ENCODE measurements at regions not wholly inside any gene's neighbourhood (a gene's known extent, or its start where the extent isn't known, plus 50 kb on each side); places are given as distances from the start of the nearest gene placed in this dataset.

DNA sequence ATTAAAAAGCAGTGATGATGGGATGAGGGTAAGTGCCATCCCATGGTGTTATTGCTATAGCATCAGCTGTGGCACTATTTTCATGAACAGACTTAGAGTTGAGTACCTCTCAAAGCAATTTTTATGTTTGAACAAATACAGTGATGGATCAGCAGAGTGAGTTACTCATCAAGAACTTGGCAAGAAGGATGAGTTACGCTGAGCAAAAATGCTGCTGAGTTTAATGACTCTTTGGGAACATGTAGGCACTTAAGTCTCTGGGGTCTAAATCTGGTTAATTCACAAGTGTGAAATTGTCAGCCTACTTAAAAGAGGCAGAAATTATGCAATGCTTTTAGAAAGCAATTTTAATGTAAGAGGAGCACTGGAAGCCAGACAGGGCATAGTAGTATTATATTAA lies 78.5 kb upstream of the AHI1 start:
- Histone ChIP-seq H3K9ac (ENCODE audit: insufficient read depth in 1 of 2, low read length in 2 of 2) (no peak overlapping the region), H3K27ac (ENCODE audit: low read depth in 1 of 2, low read length in 1 of 2) (no peak overlapping the region)

DNA sequence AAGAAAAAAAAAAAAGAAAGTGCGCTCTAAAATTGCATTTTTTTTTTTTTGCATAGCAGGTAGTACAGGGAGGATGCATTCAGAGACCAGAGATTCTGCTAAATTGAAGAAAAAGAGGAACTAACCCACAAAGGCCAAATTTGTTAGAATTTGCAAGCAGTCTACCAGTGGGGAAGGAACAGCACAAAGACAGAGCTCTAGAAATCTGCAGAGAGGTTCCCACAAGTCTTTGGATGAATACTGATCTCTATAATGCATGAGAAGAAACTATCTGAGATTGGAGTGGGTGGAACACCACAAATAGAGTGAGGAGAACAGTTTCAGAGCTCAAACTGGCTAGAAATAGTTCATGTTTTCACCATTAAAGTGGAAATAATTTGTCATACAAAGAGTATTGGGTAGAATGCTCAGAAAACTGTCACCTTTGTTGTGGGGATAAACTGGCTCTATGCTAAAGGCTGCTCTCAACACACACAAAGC lies 79.6 kb upstream of the AHI1 start:
- Histone ChIP-seq H3K27me3 (ENCODE audit: control insufficient read depth in 3 of 3, insufficient read depth in 3 of 3, low read length in 2 of 3) (no peaks in the 10 kb centered on the region), H3K36me3 (ENCODE audit: control insufficient read depth in 4 of 4, insufficient read depth in 4 of 4, low read length in 4 of 4) (no peaks in the 10 kb centered on the region), H3K4me1 (ENCODE audit: control insufficient read depth in 5 of 5, insufficient read depth in 5 of 5, low read length in 5 of 5) (no peaks in the 10 kb centered on the region), H3K4me3 (no peak overlapping the region), H3K9me3 (ENCODE audit: control insufficient read depth in 4 of 4, insufficient read depth in 3 of 4, low read length in 3 of 4) (no peaks in the 10 kb centered on the region), H3K9ac (ENCODE audit: insufficient read depth in 1 of 2, low read length in 2 of 2) (no peak overlapping the region), H3K27ac (ENCODE audit: low read depth in 1 of 2, low read length in 1 of 2) (no peak overlapping the region)
- 60 to 87% methylated on average over 1 of the region's 1 CpG for WGBS, 2 donors
- ATAC-seq (ENCODE audit: insufficient read depth, low FRiP score) (no peak), DNase-seq (no peak)
- TF ChIP-seq, protein P1, sequence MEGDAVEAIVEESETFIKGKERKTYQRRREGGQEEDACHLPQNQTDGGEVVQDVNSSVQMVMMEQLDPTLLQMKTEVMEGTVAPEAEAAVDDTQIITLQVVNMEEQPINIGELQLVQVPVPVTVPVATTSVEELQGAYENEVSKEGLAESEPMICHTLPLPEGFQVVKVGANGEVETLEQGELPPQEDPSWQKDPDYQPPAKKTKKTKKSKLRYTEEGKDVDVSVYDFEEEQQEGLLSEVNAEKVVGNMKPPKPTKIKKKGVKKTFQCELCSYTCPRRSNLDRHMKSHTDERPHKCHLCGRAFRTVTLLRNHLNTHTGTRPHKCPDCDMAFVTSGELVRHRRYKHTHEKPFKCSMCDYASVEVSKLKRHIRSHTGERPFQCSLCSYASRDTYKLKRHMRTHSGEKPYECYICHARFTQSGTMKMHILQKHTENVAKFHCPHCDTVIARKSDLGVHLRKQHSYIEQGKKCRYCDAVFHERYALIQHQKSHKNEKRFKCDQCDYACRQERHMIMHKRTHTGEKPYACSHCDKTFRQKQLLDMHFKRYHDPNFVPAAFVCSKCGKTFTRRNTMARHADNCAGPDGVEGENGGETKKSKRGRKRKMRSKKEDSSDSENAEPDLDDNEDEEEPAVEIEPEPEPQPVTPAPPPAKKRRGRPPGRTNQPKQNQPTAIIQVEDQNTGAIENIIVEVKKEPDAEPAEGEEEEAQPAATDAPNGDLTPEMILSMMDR (IDR thresholded peaks at IDR 0.05; ENCODE audit: control extremely low read depth, extremely low read depth), result no peak

More for the DNA sequence above, 78.5 kb upstream of the AHI1 start:
- TF ChIP-seq, protein P1 (IDR thresholded peaks at IDR 0.05; ENCODE audit: control extremely low read depth, extremely low read depth), result no peak
- DNase-seq (no peak), ATAC-seq (ENCODE audit: insufficient read depth, low FRiP score) (peak; percentile 72)
- Histone ChIP-seq H3K36me3 (ENCODE audit: control insufficient read depth in 4 of 4, insufficient read depth in 4 of 4, low read length in 4 of 4) (no peaks in the 10 kb centered on the region), H3K4me3 (no peak overlapping the region), H3K9me3 (ENCODE audit: control insufficient read depth in 4 of 4, insufficient read depth in 3 of 4, low read length in 3 of 4) (no peaks in the 10 kb centered on the region), H3K4me1 (ENCODE audit: control insufficient read depth in 5 of 5, insufficient read depth in 5 of 5, low read length in 5 of 5) (no peaks in the 10 kb centered on the region), H3K27me3 (ENCODE audit: control insufficient read depth in 3 of 3, insufficient read depth in 3 of 3, low read length in 2 of 3) (no peaks in the 10 kb centered on the region)
- 68 to 93% methylated on average over 1 of the region's 1 CpG for WGBS, 2 donors

DNA sequence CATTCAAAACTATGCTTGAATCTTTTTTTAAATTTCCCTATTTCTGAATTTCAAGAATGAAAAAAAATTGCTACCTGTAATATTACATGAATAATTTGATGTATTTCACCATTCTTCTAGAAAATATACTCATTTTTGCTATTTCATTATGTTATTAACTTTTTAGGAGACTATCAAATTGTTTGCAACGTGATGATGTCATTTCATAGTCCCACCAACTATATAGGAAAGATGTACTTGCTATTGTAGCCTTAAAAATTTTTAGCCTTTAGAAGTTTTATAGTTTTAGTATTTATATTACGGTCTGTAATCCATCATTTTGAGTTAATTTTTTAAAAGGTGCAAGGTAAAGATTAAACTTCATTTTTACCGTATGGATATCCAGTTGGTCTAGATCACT lies 81.4 kb upstream of the AHI1 start:
- 93% methylated on average over 3 of the region's 3 CpGs for WGBS, 2 donors
- no peak overlapping the region for H3K9ac ChIP-seq (ENCODE audit: insufficient read depth in 1 of 2, low read length in 2 of 2)
- H3K27ac ChIP-seq (ENCODE audit: low read depth in 1 of 2, low read length in 1 of 2), result no peak overlapping the region
- ATAC-seq (ENCODE audit: insufficient read depth, low FRiP score) (no peak), DNase-seq (no peak)
- no peak overlapping the region for H3K4me3 ChIP-seq
- H3K36me3 ChIP-seq (ENCODE audit: control insufficient read depth in 4 of 4, insufficient read depth in 4 of 4, low read length in 4 of 4), result no peaks in the 10 kb centered on the region
- no peaks in the 10 kb centered on the region for H3K9me3 ChIP-seq (ENCODE audit: control insufficient read depth in 4 of 4, insufficient read depth in 3 of 4, low read length in 3 of 4)
- no peaks in the 10 kb centered on the region for H3K27me3 ChIP-seq (ENCODE audit: control insufficient read depth in 3 of 3, insufficient read depth in 3 of 3, low read length in 2 of 3)
- H3K4me1 ChIP-seq (ENCODE audit: control insufficient read depth in 5 of 5, insufficient read depth in 5 of 5, low read length in 5 of 5), result no peaks in the 10 kb centered on the region
- TF ChIP-seq, protein P1 (IDR thresholded peaks at IDR 0.05; ENCODE audit: control extremely low read depth, extremely low read depth), result no peak

DNA sequence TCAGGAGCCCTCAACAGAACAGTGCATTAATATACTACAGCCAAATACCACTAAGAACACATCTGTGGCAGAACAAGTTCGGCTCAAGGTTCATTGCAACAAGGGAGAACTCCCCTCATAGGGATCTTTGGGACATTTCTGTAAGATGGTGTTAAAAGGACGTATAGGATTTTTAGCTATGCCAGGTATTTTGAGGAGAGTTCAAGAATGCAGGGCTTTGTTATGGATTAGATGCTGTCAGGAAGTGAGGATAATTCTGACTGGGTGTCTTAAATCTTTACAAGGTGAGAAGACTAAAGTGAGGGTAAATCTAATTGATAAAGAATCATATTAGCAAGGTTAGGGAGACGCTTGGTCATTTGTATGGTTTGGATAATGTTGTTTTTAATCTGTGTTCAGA lies 83.7 kb upstream of the AHI1 start:
- Histone ChIP-seq H3K9me3 (ENCODE audit: control insufficient read depth in 4 of 4, insufficient read depth in 3 of 4, low read length in 3 of 4) (no peaks in the 10 kb centered on the region), H3K4me3 (no peak overlapping the region), H3K27ac (ENCODE audit: low read depth in 1 of 2, low read length in 1 of 2) (no peak overlapping the region), H3K9ac (ENCODE audit: insufficient read depth in 1 of 2, low read length in 2 of 2) (no peak overlapping the region), H3K27me3 (ENCODE audit: control insufficient read depth in 3 of 3, insufficient read depth in 3 of 3, low read length in 2 of 3) (no peaks in the 10 kb centered on the region), H3K36me3 (ENCODE audit: control insufficient read depth in 4 of 4, insufficient read depth in 4 of 4, low read length in 4 of 4) (no peaks in the 10 kb centered on the region), H3K4me1 (ENCODE audit: control insufficient read depth in 5 of 5, insufficient read depth in 5 of 5, low read length in 5 of 5) (no peaks in the 10 kb centered on the region)
- WGBS, 2 donors, result 91% methylated on average over 3 of the region's 3 CpGs
- ATAC-seq (ENCODE audit: insufficient read depth, low FRiP score) (no peak), DNase-seq (no peak)
- TF ChIP-seq, protein P1 (IDR thresholded peaks at IDR 0.05; ENCODE audit: control extremely low read depth, extremely low read depth), result no peak
